IMR-90 (cell line): ENCODE measurements at regions not wholly inside any gene's neighbourhood (a gene's known extent, or its start where the extent isn't known, plus 50 kb on each side); places are given as distances from the start of the nearest gene placed in this dataset.

ENCODE experiments used
- ATAC-seq: fragments of 200-7000 bp; cut with Tn5 transposase; 2 replicates; pipeline ENCODE4 v1.9.1; 2020; ENCODE audit warnings: low read depth, mild to moderate bottlenecking, moderate library complexity
- BruUV-seq: library from RNA; stranded (reverse); fragments of 400-500 nt; replicated peaks from 2 replicates; lab custom pipeline; 2021; lab: Mats Ljungman, UMichigan
- CTCF ChIA-PET: fragments of 300-600 bp; formaldehyde crosslinking; extraction: SDS; loops from one replicate; lab custom pipeline; 2021; ENCODE audit warnings: antibody characterized with exemption; lab: Yijun Ruan, JAX
- POLR2A ChIA-PET: fragments of 300-600 bp; sonication (Branson Sonifier 250); formaldehyde crosslinking; loops from one replicate; lab custom pipeline; 2022; ENCODE audit warnings: antibody characterized with exemption; ENCODE audit not compliant: unreplicated experiment; lab: Charles Lee
- DNase-seq: peaks from one replicate; pipeline ENCODE4 v3.0.0; 2013
- H2AFZ ChIP-seq: replicated peaks from 2 replicates; pipeline ENCODE3; 2013; ENCODE audit warnings: low read length, mild to moderate bottlenecking; ENCODE audit not compliant: poor library complexity
- H2AK5ac ChIP-seq: 2 replicates; pipeline ENCODE4 v1.6.1; 2013; ENCODE audit warnings: low read depth, low read length, inconsistent platforms
- H2AK9ac ChIP-seq: replicated peaks from 2 replicates; pipeline ENCODE3; 2013; ENCODE audit warnings: mild to moderate bottlenecking, low read depth, low read length, moderate library complexity; ENCODE audit not compliant: poor library complexity
- H2BK120ac ChIP-seq: 2 replicates; pipeline ENCODE4 v1.6.1; 2013; ENCODE audit warnings: low read depth, low read length, inconsistent platforms
- H2BK15ac ChIP-seq: 3 replicates; pipeline ENCODE4 v1.6.1; 2013; ENCODE audit warnings: low read depth, low read length, inconsistent platforms
- H2BK20ac ChIP-seq: 2 replicates; pipeline ENCODE4 v1.6.1; 2013; ENCODE audit warnings: low read depth, mild to moderate bottlenecking, inconsistent platforms, low read length, moderate library complexity
- H2BK5ac ChIP-seq: 2 replicates; pipeline ENCODE4 v1.6.1; 2013; ENCODE audit warnings: mild to moderate bottlenecking, low read depth, low read length, inconsistent platforms; ENCODE audit not compliant: poor library complexity, severe bottlenecking
- H3K14ac ChIP-seq: replicated peaks from 2 replicates; pipeline ENCODE4 v1.6.1; 2013; ENCODE audit warnings: low read depth, low read length, inconsistent platforms
- H3K18ac ChIP-seq: 2 replicates; pipeline ENCODE4 v1.6.1; 2013; ENCODE audit warnings: low read depth, low read length, control low read depth
- H3K23ac ChIP-seq: 2 replicates; pipeline ENCODE4 v1.6.1; 2013; ENCODE audit warnings: low read depth, low read length, inconsistent platforms
- H3K27ac ChIP-seq: 2 replicates; pipeline ENCODE4 v1.5.1; 2013; ENCODE audit warnings: mild to moderate bottlenecking, control low read depth, low read length; ENCODE audit not compliant: insufficient read depth
- H3K27me3 ChIP-seq: 2 replicates; pipeline ENCODE4 v1.6.1; 2013; ENCODE audit warnings: low read length; ENCODE audit not compliant: control insufficient read depth, insufficient read depth
- H3K36me3 ChIP-seq: 2 replicates; pipeline ENCODE4 v1.6.1; 2013; ENCODE audit warnings: low read length, mixed read lengths; ENCODE audit not compliant: control insufficient read depth, insufficient read depth
- H3K4ac ChIP-seq: 2 replicates; pipeline ENCODE4 v1.6.1; 2013; ENCODE audit warnings: low read depth, low read length, inconsistent platforms
- H3K4me1 ChIP-seq: 2 replicates; pipeline ENCODE4 v1.6.1; 2013; ENCODE audit warnings: low read length, mixed read lengths; ENCODE audit not compliant: control insufficient read depth, insufficient read depth
- H3K4me2 ChIP-seq: 2 replicates; pipeline ENCODE4 v1.6.1; 2013; ENCODE audit warnings: low read depth, mild to moderate bottlenecking, control low read depth, low read length, moderate library complexity
- H3K4me3 ChIP-seq: 2 replicates; pipeline ENCODE4 v1.5.1; 2013; ENCODE audit warnings: low read depth, mild to moderate bottlenecking, control low read depth, low read length, moderate library complexity; ENCODE audit not compliant: insufficient read depth
- H3K56ac ChIP-seq: 2 replicates; pipeline ENCODE4 v1.6.1; 2013; ENCODE audit warnings: low read length, inconsistent platforms; ENCODE audit not compliant: insufficient read depth; ENCODE audit errors: extremely low read depth
- H3K79me1 ChIP-seq, 2 experiments: 2 replicates each; pipeline ENCODE4 v1.6.1; 2013; ENCODE audit warnings: low read length in 2 of 2, inconsistent platforms in 1 of 2, low read depth in 1 of 2
- H3K9ac ChIP-seq: 2 replicates; pipeline ENCODE4 v1.6.1; 2013; ENCODE audit warnings: low read depth, low read length, control low read depth
- H3K9me1 ChIP-seq: 2 replicates; pipeline ENCODE4 v1.6.1; 2013; ENCODE audit warnings: low read length, inconsistent platforms; ENCODE audit not compliant: insufficient read depth
- H3K9me3 ChIP-seq: 2 replicates; pipeline ENCODE4 v1.6.1; 2013; ENCODE audit warnings: low read length; ENCODE audit not compliant: control insufficient read depth, insufficient read depth
- H4K20me1 ChIP-seq: 2 replicates; pipeline ENCODE4 v1.6.1; 2013; ENCODE audit warnings: low read length, inconsistent platforms; ENCODE audit not compliant: insufficient read depth
- H4K5ac ChIP-seq: 2 replicates; pipeline ENCODE4 v1.6.1; 2013; ENCODE audit warnings: mild to moderate bottlenecking, low read depth, low read length, control low read depth
- H4K8ac ChIP-seq, 2 experiments: 2 replicates each; pipeline ENCODE4 v1.6.1; 2013; ENCODE audit warnings: low read depth in 2 of 2, low read length in 2 of 2, control low read depth in 1 of 2, inconsistent platforms in 1 of 2
- H4K91ac ChIP-seq: 2 replicates; pipeline ENCODE4 v1.6.1; 2013; ENCODE audit warnings: low read depth, low read length, inconsistent platforms; ENCODE audit not compliant: insufficient read depth
- CEBPB ChIP-seq: IDR thresholded peaks from 2 replicates; pipeline ENCODE4 v1.6.1; 2012; ENCODE audit warnings: low read depth, low read length, improper control_type of control experiment
- CTCF ChIP-seq: conservative IDR thresholded peaks from 2 replicates; pipeline ENCODE4 v1.5.1; 2012; ENCODE audit warnings: mild to moderate bottlenecking, low read depth, low read length, improper control_type of control experiment
- ELK1 ChIP-seq: fragments of 150-350 bp; IDR thresholded peaks from 2 replicates; pipeline ENCODE4 v1.6.1; 2016; ENCODE audit warnings: low read depth, mild to moderate bottlenecking, low read length, moderate library complexity, borderline replicate concordance
- MAZ ChIP-seq: IDR thresholded peaks from 2 replicates; pipeline ENCODE4 v1.6.1; 2012; ENCODE audit warnings: low read depth, mild to moderate bottlenecking, low read length, improper control_type of control experiment, moderate library complexity, borderline replicate concordance
- MXI1 ChIP-seq: IDR thresholded peaks from 2 replicates; pipeline ENCODE4 v1.6.1; 2012; ENCODE audit warnings: low read depth, mild to moderate bottlenecking, low read length, moderate library complexity, borderline replicate concordance
- POLR2A ChIP-seq: IDR thresholded peaks from 2 replicates; pipeline ENCODE4 v1.6.1; 2012; ENCODE audit warnings: mild to moderate bottlenecking, low read depth, low read length
- RCOR1 ChIP-seq: IDR thresholded peaks from 2 replicates; pipeline ENCODE4 v1.6.1; 2012; ENCODE audit warnings: mild to moderate bottlenecking, low read length, improper control_type of control experiment; ENCODE audit not compliant: insufficient replicate concordance
- RFX5 ChIP-seq: IDR thresholded peaks from 2 replicates; pipeline ENCODE4 v1.8.0; 2012; ENCODE audit warnings: low read depth, mild to moderate bottlenecking, low read length, moderate library complexity
- SMC3 ChIP-seq: fragments of 150-350 bp; IDR thresholded peaks from 2 replicates; pipeline ENCODE4 v1.6.1; 2016; ENCODE audit warnings: low read depth, mild to moderate bottlenecking, antibody characterized with exemption, low read length, moderate library complexity
- USF2 ChIP-seq: fragments of 150-350 bp; IDR thresholded peaks from 2 replicates; pipeline ENCODE4 v1.6.1; 2017; ENCODE audit warnings: mild to moderate bottlenecking, antibody characterized with exemption, low read length, low read depth
- WGBS, 2 experiments: methylation state at CpG; one replicate each; pipeline versions ENCODE4 v1.1.5 to v1.1.7; 2013; ENCODE audit warnings: missing lambda C conversion rate in 2 of 2; ENCODE audit not compliant: insufficient read length in 1 of 2; ENCODE audit errors: extremely low coverage in 2 of 2; 5-methylcytosine and 5-hydroxymethylcytosine counted together
- dilution Hi-C: fragments of 300-500 bp; cut with HindIII; formaldehyde crosslinking; loops from one replicate; pipeline ENCODE4 v1.14.3; 2018; ENCODE audit warnings: low sequenced_read_pairs; ENCODE audit not compliant: unreplicated experiment
- in situ Hi-C: fragments of 300-500 bp; cut with MboI; formaldehyde crosslinking; loops from 3 replicates; pipeline ENCODE4 v1.14.3; 2019; ENCODE audit warnings: low sequenced_read_pairs, inconsistent platforms, mixed read lengths
- intact Hi-C: fragments of 100-400 bp; cut with micrococcal nuclease; formaldehyde crosslinking; loops from 2 replicates; pipeline ENCODE4 v1.10.0; 2022

GRCh38 chr1:195941314-195941713 is 666.9 kb downstream of the KCNT2 start:
- Histone ChIP-seq H3K4me3 (no peak overlapping the region), H3K18ac (no peak overlapping the region), H4K20me1 (no peaks in the 10 kb centered on the region), H3K27ac (no peak overlapping the region), H2BK15ac (no peak overlapping the region), H2BK5ac (no peak overlapping the region), H3K4me2 (no peak overlapping the region), H3K9me1 (no peaks in the 10 kb centered on the region), H3K14ac (no peak overlapping the region), H3K4ac (no peak overlapping the region), H2BK20ac (no peak overlapping the region), H4K8ac (no peak overlapping the region), H3K27me3 (no peaks in the 10 kb centered on the region), H3K79me1 (no peaks in the 10 kb centered on the region), H3K9me3 (no peaks in the 10 kb centered on the region), H2AFZ (no peak overlapping the region), H2AK9ac (no peak overlapping the region), H3K36me3 (no peaks in the 10 kb centered on the region), H3K23ac (no peak overlapping the region), H2BK120ac (no peak overlapping the region), H3K4me1 (no peaks in the 10 kb centered on the region), H2AK5ac (no peak overlapping the region), H3K9ac (no peak overlapping the region), H3K56ac (no peak overlapping the region), H4K5ac (no peak overlapping the region), H4K91ac (no peak overlapping the region)
- ATAC-seq (no peak), DNase-seq (no peak)
- in situ Hi-C loops (no loop called here), dilution Hi-C loops (no loop called here), intact Hi-C loops (no loop called here)
- CTCF ChIA-PET: interaction anchor here (0.6 kb wide), 1 partner anchor 206 kb away, joined by 3 read pairs; no protein-coding TSS in a partner anchor
- BruUV-seq: no TSS peak
- TF ChIP-seq POLR2A (no peak), ELK1 (no peak), MAZ (no peak), MXI1 (no peak), CTCF (no peak), CEBPB (no peak), RCOR1 (no peak), RFX5 (no peak), USF2 (no peak), SMC3 (no peak)
- POLR2A ChIA-PET: no interaction called here
- no CpG with 5 or more reads among the region's 1 CpG for WGBS, 2 experiments
